PFSK-1 (cell line): ENCODE measurements at regions not wholly inside any gene's neighbourhood (a gene's known extent, or its start where the extent isn't known, plus 50 kb on each side); places are given as distances from the start of the nearest gene placed in this dataset.

Source experiments
- FOXP2 ChIP-seq: optimal IDR thresholded peaks from 2 replicates; pipeline ENCODE3; 2011; ENCODE audit warnings: borderline replicate concordance, control low read depth, inconsistent platforms; ENCODE audit not compliant: insufficient read depth; ENCODE audit errors: extremely low read length, extremely low read depth
- POLR2AphosphoS5 ChIP-seq: IDR thresholded peaks from 2 replicates; pipeline ENCODE4 v1.6.1; 2012; ENCODE audit warnings: low read depth, mild to moderate bottlenecking, control low read depth, low read length, moderate library complexity
- SIN3A ChIP-seq: IDR thresholded peaks from 2 replicates; pipeline ENCODE4 v1.6.1; 2012; ENCODE audit warnings: mild to moderate bottlenecking, low read length, moderate library complexity, borderline replicate concordance; ENCODE audit not compliant: insufficient read depth
- TAF1 ChIP-seq: IDR thresholded peaks from 2 replicates; pipeline ENCODE4 v1.6.1; 2012; ENCODE audit warnings: low read length, control low read depth, borderline replicate concordance; ENCODE audit not compliant: insufficient read depth
- TF ChIP-seq, protein P1 (sequence below), 2 experiments: IDR thresholded peaks; 2 replicates each; pipeline versions ENCODE4 v1.6.1 to v1.8.0; 2011 to 2012; ENCODE audit warnings: low read depth in 2 of 2, low read length in 2 of 2, control low read depth in 1 of 2, inconsistent platforms in 1 of 2, mild to moderate bottlenecking in 1 of 2, moderate library complexity in 1 of 2; ENCODE audit not compliant: insufficient read depth in 1 of 2

DNA sequence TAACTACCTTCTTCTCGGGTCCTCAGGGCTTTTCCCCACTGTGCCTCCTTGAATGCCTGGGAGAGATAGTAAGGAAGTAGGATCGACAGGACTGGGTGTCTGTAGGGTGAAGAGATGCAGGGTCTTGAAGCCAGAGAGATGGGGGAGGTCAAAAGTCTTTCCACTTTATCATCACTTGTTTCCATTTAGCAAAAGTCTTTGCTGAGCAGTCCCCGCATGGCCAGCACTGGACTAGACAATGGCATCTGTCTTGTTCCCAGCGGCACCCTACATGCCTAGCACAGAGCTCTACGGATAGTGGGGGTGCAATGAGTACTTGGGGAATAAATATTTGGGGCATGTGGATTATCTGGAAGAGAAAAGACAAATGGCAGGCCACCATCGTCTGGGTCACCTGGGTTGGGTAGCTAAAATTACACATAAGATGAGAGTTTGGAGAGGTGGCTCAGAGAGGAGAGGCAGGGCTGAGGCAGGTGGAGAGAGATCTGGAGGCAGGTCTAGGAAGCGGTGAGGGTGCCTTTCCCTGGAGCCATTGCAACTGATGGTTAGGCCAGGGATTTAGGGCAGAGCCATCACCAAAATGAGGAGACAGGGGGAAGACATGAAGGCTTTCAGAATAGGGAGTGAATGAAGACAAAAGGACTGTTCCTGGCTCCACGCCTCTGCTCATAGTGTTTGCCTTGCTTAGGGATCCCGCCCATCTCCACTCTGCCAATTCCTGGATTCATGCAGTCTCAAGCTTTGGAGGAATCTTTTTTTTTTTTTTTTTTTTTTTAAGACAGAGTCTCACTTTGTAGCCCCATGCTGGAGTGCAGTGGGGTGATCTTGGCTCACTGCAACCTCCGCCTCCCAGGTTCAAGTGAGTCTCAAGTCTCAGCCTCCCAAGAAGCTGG is 250.8 kb upstream of the KLF4 start:
- no peak for TF ChIP-seq TAF1
- TF ChIP-seq POLR2AphosphoS5, result no peak
- TF ChIP-seq, protein P1, sequence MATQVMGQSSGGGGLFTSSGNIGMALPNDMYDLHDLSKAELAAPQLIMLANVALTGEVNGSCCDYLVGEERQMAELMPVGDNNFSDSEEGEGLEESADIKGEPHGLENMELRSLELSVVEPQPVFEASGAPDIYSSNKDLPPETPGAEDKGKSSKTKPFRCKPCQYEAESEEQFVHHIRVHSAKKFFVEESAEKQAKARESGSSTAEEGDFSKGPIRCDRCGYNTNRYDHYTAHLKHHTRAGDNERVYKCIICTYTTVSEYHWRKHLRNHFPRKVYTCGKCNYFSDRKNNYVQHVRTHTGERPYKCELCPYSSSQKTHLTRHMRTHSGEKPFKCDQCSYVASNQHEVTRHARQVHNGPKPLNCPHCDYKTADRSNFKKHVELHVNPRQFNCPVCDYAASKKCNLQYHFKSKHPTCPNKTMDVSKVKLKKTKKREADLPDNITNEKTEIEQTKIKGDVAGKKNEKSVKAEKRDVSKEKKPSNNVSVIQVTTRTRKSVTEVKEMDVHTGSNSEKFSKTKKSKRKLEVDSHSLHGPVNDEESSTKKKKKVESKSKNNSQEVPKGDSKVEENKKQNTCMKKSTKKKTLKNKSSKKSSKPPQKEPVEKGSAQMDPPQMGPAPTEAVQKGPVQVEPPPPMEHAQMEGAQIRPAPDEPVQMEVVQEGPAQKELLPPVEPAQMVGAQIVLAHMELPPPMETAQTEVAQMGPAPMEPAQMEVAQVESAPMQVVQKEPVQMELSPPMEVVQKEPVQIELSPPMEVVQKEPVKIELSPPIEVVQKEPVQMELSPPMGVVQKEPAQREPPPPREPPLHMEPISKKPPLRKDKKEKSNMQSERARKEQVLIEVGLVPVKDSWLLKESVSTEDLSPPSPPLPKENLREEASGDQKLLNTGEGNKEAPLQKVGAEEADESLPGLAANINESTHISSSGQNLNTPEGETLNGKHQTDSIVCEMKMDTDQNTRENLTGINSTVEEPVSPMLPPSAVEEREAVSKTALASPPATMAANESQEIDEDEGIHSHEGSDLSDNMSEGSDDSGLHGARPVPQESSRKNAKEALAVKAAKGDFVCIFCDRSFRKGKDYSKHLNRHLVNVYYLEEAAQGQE (IDR thresholded peaks at IDR 0.05; ENCODE audit: insufficient read depth in 1 of 2, low read depth in 2 of 2, low read length in 2 of 2), result no peak
- TF ChIP-seq SIN3A, result no peak
- no peak for TF ChIP-seq FOXP2

DNA sequence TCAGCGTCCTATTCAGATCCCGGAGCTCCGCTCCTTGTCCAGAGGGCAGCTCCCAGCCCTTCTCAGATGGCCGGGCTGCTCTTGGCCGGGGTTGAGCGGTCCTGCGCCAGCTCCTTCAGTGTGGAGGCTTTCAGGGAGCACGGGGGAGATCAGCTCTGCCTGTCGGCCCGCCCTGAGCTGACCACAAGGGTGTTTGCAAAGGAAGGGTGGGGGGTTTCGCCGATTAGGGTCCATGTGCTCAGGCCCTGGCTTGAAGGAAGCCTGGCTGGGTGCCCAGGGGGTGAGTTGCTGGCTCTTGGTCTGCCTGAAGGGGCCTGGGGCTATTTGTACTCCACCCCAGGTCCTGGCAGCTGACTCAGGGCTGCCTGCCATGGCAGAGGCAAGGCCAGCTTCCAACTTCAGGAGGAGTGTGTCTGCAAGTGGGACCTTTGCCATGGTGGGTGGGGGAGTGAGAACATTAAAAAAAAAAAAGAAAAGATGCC is 250.1 kb upstream of the KLF4 start:
- TF ChIP-seq SIN3A (no peak), TAF1 (no peak), POLR2AphosphoS5 (no peak), FOXP2 (no peak)
- TF ChIP-seq, protein P1 (IDR thresholded peaks at IDR 0.05; ENCODE audit: insufficient read depth in 1 of 2, low read depth in 2 of 2, low read length in 2 of 2), result no peak

DNA sequence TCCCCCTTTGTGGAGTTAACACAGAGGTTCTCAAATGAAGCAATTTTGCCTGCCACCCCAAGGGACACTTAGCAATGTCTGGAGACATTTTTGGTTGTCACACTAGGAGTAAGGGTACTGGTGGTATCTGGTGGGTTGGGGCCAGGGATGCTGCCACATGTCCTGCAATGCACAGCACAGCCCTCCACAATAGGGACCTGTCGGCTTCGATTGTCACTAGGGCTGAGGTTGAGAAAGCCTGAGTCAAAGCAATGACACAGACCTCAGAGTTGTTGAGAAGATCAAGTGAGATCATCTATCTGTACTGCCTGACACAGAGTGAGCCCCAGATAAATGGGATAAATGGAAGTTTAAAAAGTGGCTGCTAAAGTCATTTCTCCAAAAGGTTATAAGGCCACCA is 249.2 kb upstream of the KLF4 start:
- no peak for TF ChIP-seq POLR2AphosphoS5
- TF ChIP-seq SIN3A, result no peak
- no peak for TF ChIP-seq TAF1
- TF ChIP-seq, protein P1 (IDR thresholded peaks at IDR 0.05; ENCODE audit: insufficient read depth in 1 of 2, low read depth in 2 of 2, low read length in 2 of 2), result no peak
- TF ChIP-seq FOXP2, result no peak

DNA sequence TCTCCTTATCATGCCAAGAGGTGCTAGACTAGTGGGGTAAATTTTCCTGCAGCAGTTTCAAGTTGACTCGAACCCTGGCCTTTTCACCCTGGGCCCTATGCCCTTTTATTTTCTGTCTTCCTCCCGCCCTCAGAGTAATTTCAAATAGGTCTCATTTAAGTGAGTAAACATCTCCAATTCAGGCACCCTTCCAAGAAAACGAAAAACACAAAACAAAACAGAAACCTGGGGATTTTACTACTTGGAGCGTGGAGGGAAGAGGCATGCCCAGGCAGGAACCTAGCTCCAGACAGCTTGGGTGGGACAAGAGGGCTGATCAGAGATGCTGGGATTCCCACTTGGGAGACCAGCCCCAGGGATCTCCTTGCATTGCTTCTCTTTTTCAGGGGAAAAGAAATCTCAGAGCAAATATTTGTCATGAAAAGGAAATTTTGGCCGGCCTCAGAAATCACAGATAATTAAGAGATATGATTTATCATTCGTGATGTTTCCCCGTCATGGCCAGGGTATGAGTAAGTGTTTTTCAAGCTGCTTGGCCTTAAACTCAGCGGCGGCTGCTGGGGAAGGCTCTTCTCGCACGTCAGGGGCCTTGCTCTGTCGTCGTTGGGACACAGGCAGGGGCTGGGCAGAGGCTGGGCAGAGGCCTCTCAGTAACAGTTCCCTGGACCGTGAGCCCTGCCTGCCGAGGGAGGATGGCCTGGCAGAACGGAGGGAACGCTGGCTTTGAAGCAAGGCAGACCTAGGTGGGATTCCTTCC is 248.6 kb upstream of the KLF4 start:
- no peak for TF ChIP-seq POLR2AphosphoS5
- TF ChIP-seq, protein P1 (IDR thresholded peaks at IDR 0.05; ENCODE audit: insufficient read depth in 1 of 2, low read depth in 2 of 2, low read length in 2 of 2), result no peak
- TF ChIP-seq FOXP2, result no peak
- no peak for TF ChIP-seq TAF1
- no peak for TF ChIP-seq SIN3A

DNA sequence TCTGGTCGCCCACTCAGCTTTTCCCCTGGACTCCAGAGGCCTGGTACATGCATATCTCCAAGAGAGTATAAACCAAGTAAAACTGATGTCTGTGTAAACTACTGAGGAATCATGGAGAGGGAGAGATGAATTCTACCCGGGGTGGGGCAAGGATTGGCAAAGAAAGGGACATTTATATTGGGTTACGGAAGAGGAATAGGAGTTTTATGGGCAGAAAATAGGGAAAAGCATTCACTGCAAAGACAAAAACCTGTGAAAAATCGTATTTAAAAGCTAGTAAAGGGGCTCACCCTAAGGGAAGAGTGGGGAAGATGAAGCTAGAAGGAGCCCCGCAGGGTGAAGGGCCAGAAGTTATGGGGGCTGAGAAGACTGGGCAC is 248.0 kb upstream of the KLF4 start:
- TF ChIP-seq TAF1 (no peak), FOXP2 (no peak), POLR2AphosphoS5 (no peak), SIN3A (no peak)
- TF ChIP-seq, protein P1 (IDR thresholded peaks at IDR 0.05; ENCODE audit: insufficient read depth in 1 of 2, low read depth in 2 of 2, low read length in 2 of 2), result no peak
